H9 (cell line): ENCODE measurements at regions not wholly inside any gene's neighbourhood (a gene's known extent, or its start where the extent isn't known, plus 50 kb on each side); places are given as distances from the start of the nearest gene placed in this dataset.

Source experiments
- DNase-seq: peaks from one replicate; pipeline ENCODE4 v3.0.0-alpha.2; 2017
- H2AFZ ChIP-seq: one replicate; pipeline ENCODE4 v1.6.1; 2013; ENCODE audit warnings: mild to moderate bottlenecking, low read length, control low read depth, moderate library complexity
- H2AK5ac ChIP-seq: 2 replicates; pipeline ENCODE4 v1.6.1; 2013; ENCODE audit warnings: low read length, control low read depth, mixed read lengths; ENCODE audit not compliant: insufficient read length
- H2BK120ac ChIP-seq: one replicate; pipeline ENCODE4 v1.6.1; 2013; ENCODE audit warnings: low read depth, mild to moderate bottlenecking, low read length, control low read depth, inconsistent platforms; ENCODE audit not compliant: poor library complexity, severe bottlenecking
- H2BK12ac ChIP-seq: 2 replicates; pipeline ENCODE4 v1.6.1; 2013; ENCODE audit warnings: low read length, control low read depth, mixed read lengths, low read depth; ENCODE audit not compliant: insufficient read length
- H2BK15ac ChIP-seq: 2 replicates; pipeline ENCODE4 v1.6.1; 2013; ENCODE audit warnings: low read depth, low read length, control low read depth
- H2BK20ac ChIP-seq: one replicate; pipeline ENCODE4 v1.6.1; 2013; ENCODE audit warnings: low read depth, mild to moderate bottlenecking, low read length, control low read depth, inconsistent platforms; ENCODE audit not compliant: poor library complexity, severe bottlenecking
- H2BK5ac ChIP-seq: 2 replicates; pipeline ENCODE4 v1.6.1; 2013; ENCODE audit warnings: low read length, control low read depth, mixed read lengths; ENCODE audit not compliant: insufficient read length
- H3K14ac ChIP-seq: 2 replicates; pipeline ENCODE4 v1.6.1; 2013; ENCODE audit warnings: low read length, control low read depth; ENCODE audit not compliant: insufficient read depth
- H3K18ac ChIP-seq: 2 replicates; pipeline ENCODE4 v1.6.1; 2013; ENCODE audit warnings: low read depth, mild to moderate bottlenecking, mixed read lengths, low read length, control low read depth; ENCODE audit not compliant: insufficient read length
- H3K23ac ChIP-seq: 2 replicates; pipeline ENCODE4 v1.6.1; 2013; ENCODE audit warnings: low read length, control low read depth, mixed read lengths, low read depth; ENCODE audit not compliant: insufficient read length
- H3K23me2 ChIP-seq: 2 replicates; pipeline ENCODE4 v1.6.1; 2013; ENCODE audit warnings: low read depth, mild to moderate bottlenecking, mixed read lengths, low read length, control low read depth; ENCODE audit not compliant: insufficient read length, poor library complexity, severe bottlenecking
- H3K27ac ChIP-seq: 2 replicates; pipeline ENCODE4 v1.5.1; 2013; ENCODE audit warnings: low read length, control low read depth, mixed read lengths, low read depth; ENCODE audit not compliant: insufficient read length
- H3K27me3 ChIP-seq: 2 replicates; pipeline ENCODE4 v1.6.1; 2013; ENCODE audit warnings: low read length, control low read depth, inconsistent platforms; ENCODE audit not compliant: insufficient read depth
- H3K4ac ChIP-seq: 2 replicates; pipeline ENCODE4 v1.6.1; 2013; ENCODE audit warnings: low read depth, mild to moderate bottlenecking, control low read depth, inconsistent platforms, low read length, moderate library complexity
- H3K4me1 ChIP-seq: 2 replicates; pipeline ENCODE4 v1.6.1; 2013; ENCODE audit warnings: low read length, control low read depth, inconsistent platforms; ENCODE audit not compliant: insufficient read depth
- H3K4me2 ChIP-seq: 2 replicates; pipeline ENCODE4 v1.6.1; 2013; ENCODE audit warnings: low read length, control low read depth, mixed read lengths; ENCODE audit not compliant: insufficient read length, insufficient read depth
- H3K56ac ChIP-seq: 2 replicates; pipeline ENCODE4 v1.6.1; 2013; ENCODE audit warnings: low read depth, mild to moderate bottlenecking, mixed read lengths, low read length, control low read depth; ENCODE audit not compliant: insufficient read length
- H3K79me1 ChIP-seq: 2 replicates; pipeline ENCODE4 v1.6.1; 2013; ENCODE audit warnings: low read depth, mild to moderate bottlenecking, moderate library complexity, low read length, control low read depth, inconsistent platforms; ENCODE audit not compliant: insufficient read depth, poor library complexity, severe bottlenecking
- H3K79me2 ChIP-seq: 2 replicates; pipeline ENCODE4 v1.6.1; 2013; ENCODE audit warnings: low read length, control low read depth, inconsistent platforms; ENCODE audit not compliant: insufficient read depth
- H3K9ac ChIP-seq: 2 replicates; pipeline ENCODE4 v1.6.1; 2013; ENCODE audit warnings: low read length, control low read depth, mixed read lengths; ENCODE audit not compliant: insufficient read length; ENCODE audit errors: extremely low read depth
- H3K9me3 ChIP-seq: one replicate; pipeline ENCODE4 v1.6.1; 2013; ENCODE audit warnings: low read depth, low read length, inconsistent platforms; ENCODE audit not compliant: control insufficient read depth
- H3T11ph ChIP-seq: one replicate; pipeline ENCODE4 v1.6.1; 2013; ENCODE audit warnings: mild to moderate bottlenecking, low read length, control low read depth, inconsistent platforms
- H4K20me1 ChIP-seq: one replicate; pipeline ENCODE4 v1.6.1; 2013; ENCODE audit not compliant: control insufficient read depth, insufficient read length, insufficient read depth
- H4K5ac ChIP-seq: 2 replicates; pipeline ENCODE4 v1.6.1; 2013; ENCODE audit warnings: low read depth, mild to moderate bottlenecking, mixed read lengths, low read length, control low read depth; ENCODE audit not compliant: insufficient read length
- H4K8ac ChIP-seq: replicated peaks from 2 replicates; pipeline ENCODE4 v1.6.1; 2013; ENCODE audit warnings: low read length, control low read depth, mixed read lengths, low read depth; ENCODE audit not compliant: insufficient read length
- H4K91ac ChIP-seq: 2 replicates; pipeline ENCODE4 v1.6.1; 2013; ENCODE audit warnings: low read depth, mild to moderate bottlenecking, moderate library complexity, mixed read lengths, low read length, control low read depth; ENCODE audit not compliant: insufficient read length
- H3K27ac Mint-ChIP-seq, 3 experiments: 2 replicates in 2 of 3; 3 replicates in 1 of 3; pipeline ENCODE4 v1.8.0; 2020 to 2021; ENCODE audit warnings: mixed read lengths in 3 of 3, mild to moderate bottlenecking in 1 of 3, moderate library complexity in 1 of 3
- H3K27me3 Mint-ChIP-seq: 2 replicates; pipeline ENCODE4 v1.8.0; 2021; ENCODE audit warnings: low read depth, mild to moderate bottlenecking, moderate library complexity, mixed read lengths
- H3K36me3 Mint-ChIP-seq, 3 experiments: 2 replicates in 2 of 3; 3 replicates in 1 of 3; pipeline ENCODE4 v1.8.0; 2020 to 2021; ENCODE audit warnings: low read depth in 3 of 3, mixed read lengths in 3 of 3; ENCODE audit not compliant: insufficient read depth in 1 of 3
- H3K4me1 Mint-ChIP-seq, 2 experiments: 2 replicates each; pipeline ENCODE4 v1.8.0; 2020; ENCODE audit warnings: mixed read lengths in 2 of 2
- H3K4me3 Mint-ChIP-seq, 2 experiments: 2 replicates in 1 of 2; 3 replicates in 1 of 2; pipeline ENCODE4 v1.8.0; 2020 to 2021; ENCODE audit warnings: mild to moderate bottlenecking in 2 of 2, mixed read lengths in 2 of 2, moderate library complexity in 1 of 2
- H3K9me3 Mint-ChIP-seq, 2 experiments: 2 replicates in 1 of 2; 3 replicates in 1 of 2; pipeline ENCODE4 v1.8.0; 2020; ENCODE audit warnings: mild to moderate bottlenecking in 2 of 2, mixed read lengths in 2 of 2, moderate library complexity in 1 of 2
- CTCF ChIP-seq: fragments of 200-600 bp; sonication (generic); conservative IDR thresholded peaks from 3 replicates; pipeline ENCODE4 v1.8.0; 2021; ENCODE audit warnings: antibody characterized with exemption, mild to moderate bottlenecking
- WGBS: extraction: QIAGEN DNeasy Blood & Tissue Kit; methylation state at CpG from one replicate; pipeline ENCODE4 v1.1.7; 2013; ENCODE audit warnings: missing lambda C conversion rate, low lambda C conversion rate, mixed read lengths; ENCODE audit not compliant: insufficient read length; ENCODE audit errors: extremely low coverage; 5-methylcytosine and 5-hydroxymethylcytosine counted together

DNA sequence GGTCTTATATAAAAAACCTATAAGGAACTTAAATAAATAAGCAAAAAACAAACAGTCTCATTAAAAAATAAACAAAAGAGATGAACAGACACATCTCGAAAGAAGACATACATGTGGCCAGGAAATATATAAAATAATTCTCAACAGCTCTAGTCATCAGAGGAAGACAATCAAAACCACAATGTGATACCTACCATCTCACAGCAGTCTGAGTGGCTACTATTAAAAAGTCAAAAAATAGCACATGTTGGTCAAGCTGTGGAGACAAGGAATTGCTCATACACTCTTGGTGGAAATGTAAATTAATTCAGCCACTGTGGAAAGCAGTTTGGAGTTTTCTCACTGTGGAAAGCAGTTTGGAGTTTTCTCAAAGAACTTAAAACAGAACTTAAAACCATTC is 100.3 kb upstream of the ADAMTS5 start:
- H4K20me1 ChIP-seq: no peaks in the 10 kb centered on the region
- WGBS: no CpG with 5 or more reads among the region's 1 CpG
- Mint-ChIP-seq H3K27ac (no peak overlapping the region), H3K4me1 (no peaks in the 10 kb centered on the region), H3K4me3 (no peak overlapping the region), H3K27me3 (no peaks in the 10 kb centered on the region), H3K9me3 (peaks cover 0 to 4% of the 10 kb centered on the region in 2 experiments; a peak in 3 of 5 replicates), H3K36me3 (0 out of 7 replicates have a peak, but pooled peaks cover 0 to 1% (median 0%) of the 10 kb centered on the region in 3 experiments)
- no peaks in the 10 kb centered on the region for H3K79me2 ChIP-seq
- H3K14ac ChIP-seq: no peak overlapping the region
- no peak overlapping the region for H2BK12ac ChIP-seq
- H4K91ac ChIP-seq: no peak overlapping the region
- H3K4me2 ChIP-seq: no peak overlapping the region
- no peaks in the 10 kb centered on the region for H3K79me1 ChIP-seq
- no peak overlapping the region for H4K5ac ChIP-seq
- no peak overlapping the region for H2AK5ac ChIP-seq
- H2BK20ac ChIP-seq: no peak overlapping the region
- DNase-seq: no peak
- H3K23ac ChIP-seq: no peak overlapping the region
- H3K9me3 ChIP-seq: no peaks in the 10 kb centered on the region
- H3T11ph ChIP-seq: no peak overlapping the region
- H2AFZ ChIP-seq: no peak overlapping the region
- H3K4me1 ChIP-seq: no peaks in the 10 kb centered on the region
- no peak overlapping the region for H3K27ac ChIP-seq
- no peaks in the 10 kb centered on the region; the same call in 1 of the 2 replicates for H3K27me3 ChIP-seq
- H2BK15ac ChIP-seq: no peak overlapping the region
- no peak overlapping the region for H3K56ac ChIP-seq
- no peak overlapping the region for H3K4ac ChIP-seq
- H3K18ac ChIP-seq: no peak overlapping the region
- H3K23me2 ChIP-seq: no peaks in the 10 kb centered on the region
- no peak overlapping the region for H3K9ac ChIP-seq
- H4K8ac ChIP-seq: no peak overlapping the region
- no peak overlapping the region for H2BK5ac ChIP-seq
- no peak overlapping the region for H2BK120ac ChIP-seq
- no peak for TF ChIP-seq CTCF
